ENCODE measurements at regions not wholly inside any gene's neighbourhood (a gene's known extent, or its start where the extent isn't known, plus 50 kb on each side); places are given as distances from the start of the nearest gene placed in this dataset.

DNA sequence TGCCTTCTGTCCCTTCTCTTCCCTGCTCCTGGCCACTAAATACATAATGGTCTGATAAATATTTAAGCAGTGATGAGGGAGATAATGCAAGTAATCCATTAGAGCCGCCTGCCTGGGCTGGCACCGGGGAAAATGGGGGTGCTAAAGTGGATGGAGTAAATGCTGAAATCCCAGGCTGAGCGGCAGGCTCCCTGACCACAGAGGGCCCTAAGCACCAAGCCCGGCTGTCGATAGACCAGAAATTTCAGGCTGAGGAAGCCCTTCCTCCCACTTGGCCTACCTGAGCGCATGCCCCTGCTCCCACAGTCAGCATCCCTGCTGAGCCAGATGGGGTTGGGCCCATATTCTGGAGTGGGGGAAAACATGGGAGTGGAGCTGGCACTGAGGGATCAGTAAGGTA is 197.5 kb upstream of the SKOR2 start:
- TF ChIP-seq, protein P1, sequence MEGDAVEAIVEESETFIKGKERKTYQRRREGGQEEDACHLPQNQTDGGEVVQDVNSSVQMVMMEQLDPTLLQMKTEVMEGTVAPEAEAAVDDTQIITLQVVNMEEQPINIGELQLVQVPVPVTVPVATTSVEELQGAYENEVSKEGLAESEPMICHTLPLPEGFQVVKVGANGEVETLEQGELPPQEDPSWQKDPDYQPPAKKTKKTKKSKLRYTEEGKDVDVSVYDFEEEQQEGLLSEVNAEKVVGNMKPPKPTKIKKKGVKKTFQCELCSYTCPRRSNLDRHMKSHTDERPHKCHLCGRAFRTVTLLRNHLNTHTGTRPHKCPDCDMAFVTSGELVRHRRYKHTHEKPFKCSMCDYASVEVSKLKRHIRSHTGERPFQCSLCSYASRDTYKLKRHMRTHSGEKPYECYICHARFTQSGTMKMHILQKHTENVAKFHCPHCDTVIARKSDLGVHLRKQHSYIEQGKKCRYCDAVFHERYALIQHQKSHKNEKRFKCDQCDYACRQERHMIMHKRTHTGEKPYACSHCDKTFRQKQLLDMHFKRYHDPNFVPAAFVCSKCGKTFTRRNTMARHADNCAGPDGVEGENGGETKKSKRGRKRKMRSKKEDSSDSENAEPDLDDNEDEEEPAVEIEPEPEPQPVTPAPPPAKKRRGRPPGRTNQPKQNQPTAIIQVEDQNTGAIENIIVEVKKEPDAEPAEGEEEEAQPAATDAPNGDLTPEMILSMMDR (IDR thresholded peaks at IDR 0.05), result no peak
- TF ChIP-seq EZH2phosphoT487 (IDR thresholded peaks at IDR 0.05) (no peak), EZH2 (IDR thresholded peaks at IDR 0.05) (no peak)
